GM18508 (cell line): ENCODE measurements at regions not wholly inside any gene's neighbourhood (a gene's known extent, or its start where the extent isn't known, plus 50 kb on each side); places are given as distances from the start of the nearest gene placed in this dataset.
"Not testable (repeated sequence)": the region's sequence is repeated elsewhere in the genome, so short reads cannot be mapped to it uniquely, and the experiment has no call there.

Source experiments
- ATAC-seq: cut with Tn5 transposase; IDR thresholded peaks from one replicate; pipeline ENCODE4 v1.9.1; 2021; ENCODE audit warnings: moderate number of reproducible peaks; ENCODE audit not compliant: insufficient read depth, unreplicated experiment

DNA sequence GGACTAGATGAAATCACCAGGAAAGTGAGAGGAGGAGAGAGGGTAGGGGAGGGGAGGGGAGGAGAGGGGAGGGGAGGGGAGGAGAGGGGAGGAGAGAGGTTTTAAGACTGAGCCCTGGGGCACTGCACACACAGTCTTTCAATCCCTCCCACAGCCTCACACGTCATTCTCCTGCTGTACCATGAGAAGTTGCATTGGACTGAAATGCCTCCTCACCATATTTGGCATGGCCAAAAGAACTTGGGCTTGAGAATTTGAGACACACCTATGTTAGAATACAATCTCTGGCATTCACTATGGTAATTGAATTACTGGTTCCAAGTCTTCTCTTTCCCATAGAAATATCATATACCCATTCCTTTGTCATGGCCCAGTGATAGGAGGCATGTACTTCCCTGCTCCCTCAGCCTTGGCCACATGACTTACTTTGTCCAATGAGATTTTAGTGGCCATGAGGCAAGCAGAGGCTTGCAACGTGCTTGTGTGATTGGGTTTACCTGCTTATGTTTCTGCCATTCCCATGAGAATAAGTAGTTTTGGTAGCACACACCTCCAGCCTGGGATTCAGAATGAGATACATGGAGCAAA, 133.3 kb upstream of the SMARCA2 start:
- no peak for ATAC-seq

DNA sequence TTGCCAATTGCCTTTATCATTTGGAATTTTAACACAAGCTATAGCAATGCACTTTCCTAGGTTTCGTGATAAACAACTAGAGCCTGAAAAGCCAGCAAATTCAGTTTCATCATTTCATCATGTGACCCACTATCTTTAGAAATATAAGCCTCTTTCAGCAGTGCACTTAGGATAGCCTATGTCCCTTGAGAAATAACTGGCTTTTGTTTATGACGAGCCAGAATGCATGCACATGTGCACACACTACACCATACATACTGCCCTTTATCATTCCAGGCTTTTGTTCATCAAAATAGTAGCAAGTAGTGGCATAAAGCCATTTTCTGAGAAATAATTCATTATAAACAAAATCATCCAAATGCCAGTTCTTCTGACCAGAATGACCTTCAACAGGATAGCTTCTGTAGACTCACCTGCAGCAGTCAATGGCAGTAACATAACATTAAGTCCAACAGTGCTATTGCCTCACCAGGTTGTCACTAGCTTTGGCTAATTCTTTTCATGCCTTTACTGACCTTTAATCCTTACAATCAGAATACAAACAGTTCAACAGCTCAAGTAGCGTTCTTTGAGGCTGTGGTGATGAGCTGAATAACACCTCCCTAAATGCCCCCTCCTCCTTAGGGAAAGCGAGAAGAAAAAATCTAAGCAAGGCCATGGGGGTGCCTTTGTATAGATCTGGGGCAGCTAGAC, 132.3 kb upstream of the SMARCA2 start:
- ATAC-seq: no peak

DNA sequence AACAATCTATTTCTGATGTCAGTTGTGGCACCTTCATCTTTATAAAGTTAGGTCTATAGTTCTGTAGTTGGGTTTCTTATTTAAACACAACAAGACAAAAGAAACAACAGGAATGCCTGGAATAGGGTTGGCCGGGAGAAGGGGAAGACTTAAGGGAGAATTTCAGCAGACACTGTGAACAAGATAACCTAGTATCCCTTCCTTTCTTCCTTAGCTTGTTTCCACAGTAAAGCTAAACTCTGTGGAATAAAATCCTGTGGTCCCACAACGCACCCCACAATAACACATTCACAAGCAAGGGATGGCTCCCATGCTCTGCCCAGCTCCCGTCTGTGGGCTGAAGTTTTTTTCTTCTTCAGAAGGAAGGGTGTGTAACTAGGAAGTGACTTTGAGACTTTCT, 124.9 kb upstream of the SMARCA2 start:
- no peak for ATAC-seq

DNA sequence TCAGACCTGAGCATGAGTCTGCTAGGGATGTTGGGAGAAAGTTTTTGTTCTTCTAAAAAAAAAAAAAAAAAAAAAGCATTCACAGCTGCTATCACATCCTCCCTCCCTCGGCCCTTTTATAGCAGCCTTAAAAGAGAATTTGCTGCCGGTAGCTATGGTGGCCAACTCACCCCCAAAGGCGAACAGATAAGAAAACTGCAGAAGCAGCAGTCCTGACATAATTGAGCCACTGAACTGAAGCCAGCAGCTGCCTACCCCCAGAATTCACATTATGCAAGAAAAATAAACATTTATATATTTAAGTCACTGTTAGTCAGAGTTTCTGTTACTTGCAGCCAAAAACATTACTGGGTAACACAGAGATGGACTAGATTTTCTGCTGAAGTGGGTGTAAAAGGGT, 124.3 kb upstream of the SMARCA2 start:
- no peak for ATAC-seq

DNA sequence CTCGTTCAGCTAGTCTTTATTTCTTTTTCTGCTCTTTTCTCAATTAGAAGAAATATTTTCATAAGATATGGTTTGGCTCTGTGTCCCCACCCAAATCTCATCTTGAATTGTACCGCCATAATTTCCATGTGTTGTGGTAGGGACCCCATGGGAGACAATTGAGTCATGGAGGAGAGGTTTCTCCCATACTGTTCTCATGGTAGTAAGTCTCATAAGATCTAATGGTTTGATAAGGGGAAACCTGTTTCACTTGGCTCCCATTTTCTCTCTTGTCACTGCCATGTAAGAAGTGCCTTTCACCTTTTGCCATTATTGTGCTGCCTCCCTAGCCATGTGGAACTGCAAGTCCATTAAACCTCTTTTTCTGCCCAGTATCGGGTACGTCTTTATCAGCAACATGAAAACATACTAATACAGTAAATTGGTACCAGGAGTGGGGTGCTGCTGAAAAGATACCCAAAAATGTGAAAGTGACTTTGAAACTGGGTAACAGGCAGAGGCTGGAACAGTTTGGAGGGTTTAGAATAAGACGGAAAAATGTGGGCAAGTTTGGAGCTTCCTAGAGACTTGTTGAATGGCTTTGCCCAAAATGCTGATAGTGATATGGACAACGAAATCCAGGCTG, 112.0 kb upstream of the SMARCA2 start:
- not testable (repeated sequence) for ATAC-seq

DNA sequence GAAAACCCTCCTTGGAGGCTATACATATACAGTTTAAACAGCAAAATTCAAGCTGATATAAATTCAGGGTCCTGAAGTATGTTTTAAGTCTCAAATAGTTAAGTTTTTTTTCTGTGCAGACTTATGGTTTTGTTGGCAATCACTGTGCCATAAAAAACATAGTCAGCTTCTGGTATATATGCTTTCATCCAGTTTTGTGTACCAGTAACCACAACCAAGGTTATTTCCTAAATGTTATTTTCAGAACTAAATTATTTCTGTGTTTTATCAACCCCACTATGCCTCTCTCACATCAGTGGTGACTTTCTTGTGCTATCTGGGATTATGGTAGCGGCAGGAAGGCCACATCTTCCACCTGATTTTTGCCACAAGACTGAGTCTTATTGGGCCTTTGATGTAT, 107.7 kb upstream of the SMARCA2 start:
- ATAC-seq: no peak

DNA sequence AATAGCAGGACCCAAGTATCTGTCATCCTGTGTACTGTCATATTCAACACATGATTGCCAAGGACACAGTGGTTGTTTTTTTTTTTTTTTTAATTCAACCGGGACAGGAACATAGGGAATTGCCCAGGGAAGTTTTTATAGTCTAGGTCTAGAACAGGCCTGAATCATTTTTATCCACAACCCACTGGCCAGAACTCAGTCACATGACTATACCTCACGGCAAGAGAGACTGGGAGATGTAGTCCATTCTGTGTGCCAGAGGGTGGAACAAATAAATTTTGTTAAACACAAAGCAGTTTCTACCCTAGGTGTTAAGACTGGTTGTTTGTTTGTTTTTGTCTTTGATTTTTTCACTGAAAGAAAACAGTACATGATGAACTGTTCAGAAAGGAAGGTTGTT, 105.8 kb upstream of the SMARCA2 start:
- no peak for ATAC-seq

DNA sequence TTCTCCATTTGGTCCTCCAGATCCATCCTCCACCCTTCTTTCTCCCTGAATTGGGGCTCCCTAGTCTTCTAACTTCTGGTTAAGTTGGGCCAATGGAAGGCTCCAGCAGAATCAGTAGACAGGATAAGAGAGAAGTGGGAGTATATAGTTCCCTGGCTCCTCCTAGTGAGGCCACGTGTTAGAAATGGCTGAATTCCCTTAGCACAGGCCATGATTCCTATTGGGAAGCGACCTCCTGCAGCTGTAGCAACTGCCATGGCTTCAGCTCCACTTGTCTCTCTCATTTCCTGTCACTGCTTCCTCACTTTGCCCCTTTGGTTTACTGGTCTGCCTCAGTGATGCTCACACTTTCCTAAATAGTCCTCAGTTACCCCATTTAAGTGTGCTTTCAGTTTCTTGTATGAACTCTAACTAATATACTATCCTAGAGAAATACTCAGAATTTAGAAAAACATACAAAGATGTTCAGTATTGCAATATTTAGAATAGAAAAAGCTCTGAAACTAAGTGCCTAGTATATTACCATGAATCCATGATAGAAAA, 104.8 kb upstream of the SMARCA2 start:
- ATAC-seq: no peak

DNA sequence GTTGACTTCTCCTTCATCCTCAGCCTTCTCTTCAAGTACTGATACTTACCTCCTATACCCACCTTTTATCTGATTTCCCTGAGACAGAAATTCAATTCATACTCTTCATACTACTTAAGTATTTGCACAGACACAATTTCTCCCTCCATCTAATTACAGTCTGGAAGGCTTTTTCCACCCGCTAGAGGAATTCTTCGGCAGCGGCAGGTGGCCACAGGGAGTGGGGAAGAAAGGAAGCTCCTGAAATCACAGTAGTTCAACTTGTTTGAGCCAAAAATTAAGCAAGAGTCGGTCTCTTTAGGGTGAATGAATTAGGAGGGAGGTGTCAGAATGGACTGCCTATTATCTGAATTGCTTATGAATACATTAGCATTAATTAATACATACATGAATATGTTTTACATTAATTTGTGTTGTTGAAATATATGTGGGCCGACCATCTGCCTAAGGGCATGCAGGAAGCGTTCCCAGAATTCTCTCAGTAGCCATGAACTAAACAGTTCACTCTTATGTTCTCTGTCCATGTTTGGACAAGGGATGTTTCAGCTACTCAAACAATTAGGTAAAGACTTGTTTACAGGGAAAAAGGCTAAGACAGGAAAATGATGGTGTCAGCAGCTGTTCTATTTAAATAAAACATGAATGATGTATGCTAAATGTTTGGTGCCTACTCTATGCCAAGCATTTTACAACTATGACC, 101.4 kb upstream of the SMARCA2 start:
- ATAC-seq: no peak

DNA sequence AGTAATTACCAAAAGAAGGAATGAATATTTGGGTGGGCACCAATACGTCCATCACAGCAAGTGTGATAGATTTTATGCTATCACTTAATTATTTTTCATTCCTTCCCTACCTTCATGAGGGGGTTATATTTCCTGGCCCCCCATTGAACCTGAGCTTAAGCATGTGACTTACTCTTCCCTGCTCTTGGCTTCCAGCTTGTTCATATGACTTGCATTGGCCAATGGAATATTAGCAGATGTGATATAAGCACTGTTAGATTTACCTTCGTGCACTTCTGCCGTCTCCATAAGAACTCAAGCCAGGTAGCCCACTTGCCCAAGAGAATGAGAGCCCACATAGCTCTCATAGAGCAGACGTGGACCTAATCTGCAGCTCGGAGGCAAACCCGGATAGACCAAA, 99.1 kb upstream of the SMARCA2 start:
- ATAC-seq: no peak

DNA sequence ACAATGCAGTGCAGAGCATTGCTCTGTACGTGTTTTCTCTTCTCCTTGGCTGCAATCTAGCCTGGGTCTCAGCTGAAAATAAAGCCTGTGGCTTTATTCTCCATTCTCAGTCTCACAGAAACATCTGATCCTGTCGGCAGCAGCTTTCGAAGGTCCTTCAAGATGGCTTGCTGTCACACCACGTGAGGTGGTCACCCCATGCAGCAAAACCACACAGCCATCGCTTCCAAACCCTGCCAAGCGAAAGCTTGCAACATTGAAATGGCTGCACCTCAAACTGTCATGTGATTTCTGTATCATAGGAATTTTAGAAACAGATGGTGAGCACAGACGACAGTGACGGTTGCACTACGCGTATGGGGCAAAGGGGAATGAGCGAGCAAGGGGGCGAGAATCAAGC, 98.5 kb upstream of the SMARCA2 start:
- no peak for ATAC-seq

DNA sequence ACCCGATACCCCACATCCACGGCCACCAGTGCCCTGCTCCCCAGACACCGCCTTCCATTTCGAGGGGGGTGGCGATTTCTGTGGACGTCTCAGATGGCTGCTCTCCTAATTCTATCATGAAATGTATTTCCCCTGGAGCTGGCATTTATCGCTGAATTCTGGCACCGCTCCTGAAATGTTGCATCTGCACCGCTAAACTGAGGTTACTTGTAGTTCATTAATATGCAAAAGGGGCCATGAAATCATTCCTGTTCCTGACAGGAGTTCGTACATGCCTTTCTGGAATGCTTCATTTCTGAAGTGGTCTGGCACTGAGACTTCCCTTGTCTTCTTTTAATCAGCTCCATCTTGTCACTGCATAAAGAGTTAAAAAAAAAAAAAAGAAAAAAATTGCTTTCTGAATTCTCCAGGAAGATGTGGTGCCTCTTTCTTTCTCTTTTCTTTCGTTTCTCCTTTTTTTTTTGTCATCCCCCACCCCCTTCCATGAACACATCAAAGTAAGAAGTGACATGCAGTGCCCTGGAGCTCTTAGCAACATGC, 97.7 kb upstream of the SMARCA2 start:
- no peak for ATAC-seq

DNA sequence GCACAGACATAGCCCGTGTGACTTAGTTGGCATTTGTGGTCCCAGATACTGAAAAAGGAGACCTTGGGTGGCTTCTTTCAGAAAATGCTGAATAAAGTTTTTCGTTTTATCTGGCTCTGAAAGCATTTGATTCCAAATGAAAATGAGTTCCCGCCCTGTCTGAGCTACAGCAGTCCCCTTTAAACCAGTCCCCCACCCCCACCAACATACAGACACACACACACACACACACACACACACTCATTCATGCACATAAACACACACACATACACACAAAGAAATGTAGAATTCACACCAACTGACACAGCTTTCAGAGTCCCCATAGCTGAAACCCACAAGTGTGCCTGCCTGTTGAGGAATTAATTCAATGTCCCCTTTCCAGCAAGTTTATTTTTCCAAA, 97.0 kb upstream of the SMARCA2 start:
- ATAC-seq: no peak

DNA sequence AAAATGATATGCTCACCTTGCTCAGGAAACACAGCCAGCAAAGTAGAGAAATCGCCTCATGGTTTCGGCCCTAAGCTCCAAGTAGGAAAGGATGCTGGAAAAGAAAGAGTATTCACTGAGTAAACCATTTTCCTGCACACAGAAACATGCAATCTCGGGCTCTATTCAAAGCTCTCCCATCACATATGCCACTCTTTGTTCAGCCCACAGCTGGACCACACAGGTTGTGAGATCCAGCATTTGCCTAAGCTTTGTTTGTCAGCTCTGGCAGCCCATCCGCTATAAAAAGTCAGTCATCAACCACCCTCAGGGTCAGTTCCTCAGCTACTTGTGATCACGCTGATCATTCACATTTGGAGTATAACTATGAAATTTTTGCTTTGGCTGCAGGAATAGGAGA, 96.5 kb upstream of the SMARCA2 start:
- no peak for ATAC-seq

DNA sequence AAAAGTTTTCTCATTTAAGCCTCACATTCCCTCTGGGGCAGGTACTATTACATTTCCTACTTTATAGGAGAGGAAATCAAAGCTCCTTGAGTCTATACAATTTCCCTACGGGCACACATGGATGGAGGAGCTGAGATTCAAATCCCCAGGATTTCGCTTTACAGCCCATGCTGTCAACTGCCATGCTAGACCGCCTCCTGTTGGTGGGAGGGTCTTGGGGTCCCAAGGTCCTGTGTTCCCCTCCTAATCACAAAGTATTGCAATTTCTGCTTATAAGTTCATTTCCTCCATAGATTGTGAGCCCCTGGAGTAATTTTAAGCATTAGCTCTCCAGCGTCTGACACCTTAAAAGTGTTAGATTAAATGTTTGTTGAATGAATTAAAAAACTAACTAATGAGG, 95.9 kb upstream of the SMARCA2 start:
- ATAC-seq: no peak

DNA sequence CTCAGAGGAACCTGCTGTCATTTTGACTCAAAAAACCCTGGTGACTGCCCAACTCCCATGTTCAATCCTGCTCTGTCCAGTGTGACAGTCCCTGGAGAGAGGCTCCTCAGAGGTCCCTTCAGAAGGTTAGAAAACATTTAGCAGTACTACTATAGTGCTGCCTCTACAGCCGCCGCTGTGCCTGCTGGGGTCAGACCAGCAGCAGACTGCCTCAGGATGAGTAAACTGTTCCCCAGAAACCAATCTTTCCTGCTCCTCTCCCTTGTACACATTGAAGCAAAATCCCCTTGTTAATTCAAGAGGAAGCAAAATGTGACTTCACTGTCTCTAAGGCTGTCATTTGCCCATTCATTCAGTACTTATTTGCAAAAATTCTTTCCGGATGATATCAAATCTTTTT, 94.8 kb upstream of the SMARCA2 start:
- no peak for ATAC-seq

DNA sequence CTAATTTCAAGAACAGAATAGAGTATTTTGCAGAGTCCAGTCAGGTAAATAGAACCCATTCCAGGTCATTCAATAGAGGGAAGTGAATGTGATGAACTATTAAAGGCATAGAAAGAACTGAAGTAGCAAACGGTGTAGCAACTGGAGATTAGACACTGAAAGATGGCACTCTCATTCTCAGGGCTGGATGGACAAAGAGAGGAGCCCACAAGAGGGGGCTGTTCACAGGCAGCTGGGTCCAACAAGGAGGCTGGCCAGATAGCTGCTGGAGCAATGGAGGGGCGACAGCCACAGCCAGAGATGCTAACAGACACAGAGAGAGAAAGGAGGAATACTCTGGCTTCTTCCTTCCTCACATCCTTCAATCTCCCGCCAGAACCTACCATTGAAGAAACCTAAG, 93.1 kb upstream of the SMARCA2 start:
- ATAC-seq: no peak

DNA sequence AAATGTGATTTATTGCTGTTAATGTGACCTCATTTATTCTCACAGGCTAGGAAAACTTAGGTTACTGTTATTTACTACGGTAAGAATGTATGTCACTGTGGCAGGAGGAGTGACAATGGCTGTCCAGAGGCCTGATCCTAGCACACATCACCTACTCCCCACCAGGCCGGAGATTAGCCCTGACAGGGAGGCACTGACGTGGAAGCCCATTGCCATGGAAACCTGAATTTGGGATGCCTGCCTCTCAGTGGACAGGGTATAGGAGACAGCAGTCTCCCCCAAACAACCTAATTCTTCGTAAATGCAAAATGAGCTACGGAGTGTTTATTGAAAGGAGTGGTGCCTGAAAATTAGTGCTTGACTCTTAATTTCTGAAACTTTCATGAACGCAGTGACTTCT, 87.6 kb upstream of the SMARCA2 start:
- no peak for ATAC-seq

DNA sequence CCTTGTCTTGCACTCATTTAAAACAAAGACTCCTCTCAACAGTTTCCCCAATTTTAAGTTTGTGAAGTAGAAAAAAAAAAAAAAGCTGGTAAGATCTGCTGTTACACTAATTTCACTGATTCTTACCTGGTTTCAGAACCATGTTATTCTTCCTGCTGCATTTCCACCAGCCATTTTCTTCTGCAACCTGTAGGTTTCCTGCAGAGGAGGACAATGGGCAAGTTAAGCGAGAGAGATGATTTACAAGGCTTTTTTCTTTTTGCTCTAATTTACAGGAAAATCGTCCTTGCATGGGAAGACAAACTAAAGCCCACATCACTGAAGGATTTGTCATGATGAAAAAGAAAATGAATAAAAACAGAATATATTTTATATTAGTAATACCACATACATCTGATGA, 86.0 kb upstream of the SMARCA2 start:
- no peak for ATAC-seq

DNA sequence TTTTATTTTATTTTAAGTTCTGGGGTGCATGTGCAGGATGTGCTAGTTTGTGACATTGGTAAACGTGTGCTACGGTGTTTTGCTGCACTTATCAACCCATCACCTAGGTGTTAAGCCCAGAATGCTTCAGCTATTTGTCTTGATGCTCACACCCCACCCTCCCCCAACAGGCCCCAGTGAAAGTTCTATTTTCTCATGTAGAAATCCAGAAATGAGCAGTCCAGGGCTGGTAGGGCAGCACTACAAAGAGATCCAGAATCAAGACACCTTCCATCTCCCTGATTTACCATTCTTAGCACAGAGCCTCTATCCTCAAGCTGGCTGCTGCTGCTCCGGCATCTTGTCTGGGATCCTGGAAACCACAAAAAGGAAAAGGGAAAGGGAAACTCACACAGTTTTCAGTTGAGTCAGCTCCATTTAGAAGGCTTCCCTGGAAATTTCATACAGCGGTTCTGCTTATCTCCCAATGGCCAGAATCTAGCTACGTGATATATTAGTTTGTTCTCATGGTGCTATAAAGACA, 85.4 kb upstream of the SMARCA2 start:
- ATAC-seq: no peak
